ENCODE measurements at regions not wholly inside any gene's neighbourhood (a gene's known extent, or its start where the extent isn't known, plus 50 kb on each side); places are given as distances from the start of the nearest gene placed in this dataset.
A peak's percentile ranks its signal among the peaks of the same experiment; 100 is the strongest.

DNA sequence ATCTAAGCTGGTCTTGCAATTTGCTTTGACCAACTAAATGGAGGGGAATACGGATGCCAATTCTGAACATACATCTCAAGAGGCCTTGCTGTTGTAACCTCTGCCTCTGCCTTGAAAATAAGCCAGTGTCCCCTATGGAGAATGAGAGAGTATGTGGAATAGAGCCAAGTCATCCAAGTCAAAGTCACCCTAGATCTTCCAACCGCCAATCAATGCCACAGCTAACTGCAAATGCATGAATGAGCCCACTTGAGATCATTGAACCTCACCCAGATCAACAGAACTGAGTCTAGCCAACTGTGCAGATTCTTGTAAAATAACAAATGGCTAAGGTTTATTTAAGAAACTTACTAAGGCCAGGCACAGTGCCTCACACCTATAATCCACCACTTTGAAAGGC lies 139.8 kb upstream of the TANK start:
- DNase-seq (ENCODE audit: low spot score) = no peak

DNA sequence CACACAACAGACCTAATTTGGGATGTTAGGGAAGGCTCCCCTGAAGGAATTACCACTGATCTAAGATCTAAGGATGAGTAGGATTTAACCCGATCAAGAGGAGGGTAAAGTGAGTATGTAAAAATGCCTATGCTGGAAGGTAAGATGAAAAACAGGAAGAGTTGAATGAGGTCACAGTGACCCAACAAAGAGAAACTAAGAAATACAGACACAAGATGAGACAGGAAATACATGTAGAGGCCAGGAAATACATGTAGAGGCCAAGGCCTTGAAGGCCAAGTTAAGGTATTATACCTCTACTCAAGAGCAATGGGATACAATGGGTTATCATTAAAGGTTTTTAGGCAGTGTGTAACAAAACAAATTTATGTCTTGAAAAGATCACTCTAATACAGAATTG lies 131.6 kb upstream of the TANK start:
- DNase-seq (ENCODE audit: low spot score) = no peak

DNA sequence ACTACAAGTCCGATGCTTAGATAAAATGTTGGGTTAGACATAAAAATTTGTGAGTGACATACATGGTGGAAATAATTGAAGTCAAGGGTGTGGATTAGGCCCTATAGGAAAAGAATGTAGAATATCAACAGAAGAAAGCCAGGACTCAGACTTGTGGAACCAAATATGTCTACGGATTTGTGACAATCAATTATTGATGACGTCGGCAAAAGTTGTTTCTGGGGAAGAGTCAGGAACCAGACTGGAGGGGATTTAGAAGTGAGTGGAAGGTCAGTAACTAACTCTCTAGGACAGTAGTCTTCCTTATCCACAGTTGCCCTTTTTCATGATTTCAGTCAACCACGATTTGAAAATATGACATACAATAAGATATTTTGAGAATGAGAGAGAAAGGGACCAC lies 130.9 kb upstream of the TANK start:
- DNase-seq (ENCODE audit: low spot score) = no peak

DNA sequence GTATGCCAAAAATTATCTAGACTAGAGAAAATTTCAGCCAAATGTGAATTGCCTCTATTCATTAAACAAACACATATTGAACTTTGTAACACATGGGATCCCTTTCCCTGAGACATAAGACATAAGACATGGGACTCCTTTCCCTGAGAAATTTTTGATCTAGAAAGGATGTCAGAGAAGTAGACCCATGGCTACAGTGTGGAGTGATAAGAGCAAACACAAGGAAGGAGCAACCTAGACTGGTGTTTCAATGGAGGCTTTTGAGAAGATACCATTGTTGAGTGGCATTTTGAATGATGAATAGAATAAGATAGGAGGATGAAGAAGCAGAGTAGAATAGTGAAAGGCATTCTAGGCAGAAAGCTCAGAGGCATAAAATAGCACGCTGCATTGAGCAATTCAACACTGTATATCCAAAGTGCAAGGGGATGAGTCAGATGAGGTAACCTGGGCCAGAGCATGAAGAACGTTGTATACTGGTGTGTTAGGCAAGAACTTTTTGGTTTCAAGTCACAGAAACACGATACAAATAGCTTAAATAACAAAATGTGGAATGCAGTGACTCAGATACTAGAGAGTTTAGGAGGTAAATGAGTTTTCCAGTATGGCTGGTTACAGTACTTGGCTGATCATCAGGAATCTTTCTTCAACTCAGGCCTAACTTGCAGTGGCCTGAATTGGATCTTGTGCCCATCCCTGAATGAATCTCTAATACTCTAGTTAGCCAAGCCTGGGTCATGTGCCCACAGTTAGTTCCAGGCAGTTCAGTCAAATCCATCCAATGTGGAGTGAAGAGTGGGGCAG lies 129.8 kb upstream of the TANK start:
- peak; percentile 89 for DNase-seq (ENCODE audit: low spot score)

GRCh38 chr2:161031511-161031910 lies 128.7 kb upstream of the TANK start:
- DNase-seq (ENCODE audit: low spot score) = no peak

GRCh38 chr2:161032635-161033034 lies 127.6 kb upstream of the TANK start:
- no peak for DNase-seq (ENCODE audit: low spot score)

DNA sequence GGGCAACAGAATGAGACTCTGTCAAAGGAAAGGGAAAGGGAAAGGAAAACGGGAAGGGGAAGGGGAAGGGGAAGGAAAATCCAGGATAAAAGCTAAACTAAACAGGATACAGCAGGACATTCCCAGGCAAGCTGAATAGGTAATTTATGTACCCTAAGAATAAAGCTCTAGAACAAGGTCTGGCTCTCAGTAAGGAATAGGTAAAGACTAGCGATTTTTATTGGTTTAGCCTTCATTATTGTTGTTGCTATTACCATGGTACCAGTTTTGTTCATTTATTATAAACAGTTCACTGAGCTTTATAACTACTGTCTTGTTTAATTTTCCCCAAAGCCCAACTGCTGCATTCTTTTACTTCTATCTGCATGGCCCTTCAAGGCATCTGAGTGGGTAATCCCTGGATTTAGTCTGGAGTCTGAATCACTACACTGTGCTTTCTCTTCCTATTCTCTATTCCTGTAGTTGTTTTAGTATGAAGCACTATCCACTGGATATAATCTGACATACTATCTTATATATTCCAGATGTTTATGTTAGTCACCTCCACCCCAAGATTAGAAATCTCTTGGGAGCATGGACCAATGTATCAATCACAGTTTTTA lies 127.1 kb upstream of the TANK start:
- DNase-seq (ENCODE audit: low spot score) = no peak

GRCh38 chr2:161036926-161037325 lies 123.3 kb upstream of the TANK start:
- no peak for DNase-seq (ENCODE audit: low spot score)

- no peak for DNase-seq (ENCODE audit: low spot score)
Measured at GRCh38 chr2:161039071-161039470, 121.2 kb upstream of the TANK start.

- DNase-seq (ENCODE audit: low spot score) = no peak
Measured at GRCh38 chr2:161041356-161041755, 118.9 kb upstream of the TANK start.

GRCh38 chr2:161042990-161043625 lies 117.1 kb upstream of the TANK start:
- DNase-seq (ENCODE audit: low spot score) = no peak

DNA sequence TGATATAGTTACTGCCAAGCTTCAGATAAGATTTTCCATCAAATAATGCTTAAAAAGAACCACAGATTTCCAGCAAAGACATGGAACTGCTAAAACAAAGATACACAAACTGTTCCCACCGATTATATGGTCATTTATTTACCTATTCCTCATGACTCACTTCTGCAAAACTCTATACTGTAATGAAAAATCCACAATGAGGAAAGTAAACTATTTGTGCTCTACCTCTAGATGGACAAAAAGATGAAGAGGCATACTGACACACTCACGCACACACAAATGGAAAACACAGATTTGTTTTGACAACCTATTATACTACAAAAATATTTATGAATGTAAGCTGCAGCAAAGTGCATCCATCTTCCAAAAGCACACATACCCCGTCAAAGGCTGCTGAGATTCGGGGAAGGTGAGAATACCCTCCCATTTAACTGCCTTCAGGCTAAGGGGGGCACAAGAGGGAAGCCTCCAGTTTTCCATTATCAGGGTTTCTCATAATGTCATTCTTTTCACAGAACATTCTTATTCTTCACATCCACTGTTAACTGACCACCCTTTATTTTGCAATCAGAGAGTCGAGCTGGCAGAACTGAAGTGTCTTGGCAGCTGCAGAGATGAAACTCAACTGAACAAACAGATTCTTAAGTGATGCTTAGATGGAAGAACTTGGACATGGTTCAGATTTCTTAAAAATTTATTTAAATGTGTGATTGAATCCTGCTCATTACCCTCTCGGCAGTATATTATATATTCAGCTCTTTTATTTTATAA lies 115.9 kb upstream of the TANK start:
- DNase-seq (ENCODE audit: low spot score) = peak; percentile 42

GRCh38 chr2:161044921-161045320 lies 115.3 kb upstream of the TANK start:
- DNase-seq (ENCODE audit: low spot score) = peak; percentile 13

GRCh38 chr2:161045726-161046125 lies 114.5 kb upstream of the TANK start:
- DNase-seq (ENCODE audit: low spot score) = peak; percentile 19

GRCh38 chr2:161046876-161047275 lies 113.4 kb upstream of the TANK start:
- DNase-seq (ENCODE audit: low spot score) = no peak

DNA sequence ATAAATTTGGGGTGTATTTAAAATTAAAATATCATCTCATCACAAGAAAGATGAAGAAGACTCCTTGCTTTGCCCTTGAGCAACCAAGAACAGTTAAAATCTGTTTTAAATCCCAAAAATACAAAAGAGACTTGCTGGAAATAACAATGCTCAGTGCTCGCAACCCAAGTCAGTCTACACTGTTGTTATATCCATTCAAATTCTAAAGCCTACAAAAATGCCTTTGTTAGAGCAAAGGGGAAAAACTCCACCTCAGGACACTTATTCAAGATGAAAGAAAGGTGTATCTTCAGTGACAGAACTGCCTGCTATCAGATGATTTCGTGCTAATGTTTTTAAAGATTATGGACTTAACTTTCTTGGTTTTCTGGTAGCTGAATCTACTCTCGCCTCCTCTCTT lies 111.9 kb upstream of the TANK start:
- no peak for DNase-seq (ENCODE audit: low spot score)

- DNase-seq (ENCODE audit: low spot score) = no peak
Measured at GRCh38 chr2:161049559-161049958, 110.7 kb upstream of the TANK start.

GRCh38 chr2:161052214-161052613 lies 108.0 kb upstream of the TANK start:
- DNase-seq (ENCODE audit: low spot score) = no peak

- DNase-seq (ENCODE audit: low spot score) = no peak
Measured at GRCh38 chr2:161055289-161055688, 104.9 kb upstream of the TANK start.

GRCh38 chr2:161059388-161059787 lies 100.8 kb upstream of the TANK start:
- DNase-seq (ENCODE audit: low spot score) = no peak

- no peak for DNase-seq (ENCODE audit: low spot score)
Measured at GRCh38 chr2:161061786-161062185, 98.4 kb upstream of the TANK start.

DNA sequence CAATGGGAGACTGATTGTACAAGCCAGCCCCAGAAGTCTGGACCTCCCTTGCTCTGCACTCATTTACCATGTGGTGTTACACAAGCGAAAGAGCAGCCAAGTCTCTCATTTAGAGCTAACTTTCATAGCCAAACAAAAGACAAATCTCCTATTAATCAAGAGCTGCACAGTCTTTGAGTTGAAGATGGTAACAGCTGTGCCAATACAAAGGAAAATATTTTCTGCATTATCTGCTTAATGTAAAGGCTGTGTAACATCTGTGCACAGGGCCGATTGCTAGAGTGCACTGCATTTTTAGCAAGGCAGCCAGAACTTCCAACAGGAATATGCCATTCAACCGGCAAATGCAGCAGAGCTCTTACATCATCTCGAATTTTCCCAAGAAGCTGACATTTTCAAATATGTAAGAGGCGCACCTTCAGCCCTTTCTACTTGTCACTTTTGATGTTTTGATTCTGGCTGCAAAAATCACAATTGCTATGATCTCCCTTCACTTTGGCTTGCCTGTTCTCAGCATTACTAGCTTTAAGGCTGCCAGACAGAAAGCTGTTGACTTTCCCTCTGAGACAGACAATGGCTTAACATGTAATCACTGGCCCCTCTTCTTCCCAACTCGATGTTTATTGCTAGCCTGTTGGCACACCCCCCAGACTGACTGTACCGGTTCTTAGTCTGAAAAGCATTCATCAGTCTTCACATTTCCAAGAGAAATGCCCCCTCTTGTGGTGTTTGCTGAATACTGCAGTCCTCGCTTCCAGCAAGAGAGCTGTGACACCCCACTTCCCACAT lies 96.9 kb upstream of the TANK start:
- DNase-seq (ENCODE audit: low spot score) = peak; percentile 84
